Pancreas (tissue), 10 donors: ENCODE measurements at regions not wholly inside any gene's neighbourhood (a gene's known extent, or its start where the extent isn't known, plus 50 kb on each side); places are given as distances from the start of the nearest gene placed in this dataset.

Source experiments
- ATAC-seq, 4 donors: fragments of 200-7000 bp; cut with Tn5 transposase; one replicate each; pipeline versions ENCODE4 v1.8.0 to v1.9.1; 2020; ENCODE audit warnings: mild to moderate bottlenecking in 4 of 4, moderate library complexity in 4 of 4
- DNase-seq, 6 donors: peaks; one replicate each; pipeline ENCODE4 v3.0.0-alpha.2; 2020
- FAIRE-seq: peaks from 2 replicates; lab custom pipeline; 2012; peaks lifted over from hg19 to GRCh38; lab: Jason Lieb, UNC
- H3K27ac ChIP-seq, 4 donors: fragments of 200-600 bp; sonication (generic); 1 replicate in 3 of 4; 2 replicates in 1 of 4; pipeline versions ENCODE4 v1.5.0 to v1.8.0; 2020
- H3K27me3 ChIP-seq, 4 donors: fragments of 200-600 bp; one replicate each; pipeline ENCODE4 v1.8.0; 2021
- H3K36me3 ChIP-seq, 3 donors: fragments of 200-600 bp; sonication (generic) in 1 of 3; one replicate each; pipeline versions ENCODE4 v1.5.0 to v1.8.0; 2020 to 2021
- H3K4me1 ChIP-seq, 3 donors: fragments of 200-600 bp; one replicate each; pipeline ENCODE4 v1.8.0; 2021
- H3K4me3 ChIP-seq, 4 donors: fragments of 200-600 bp; sonication (generic) in 2 of 4; one replicate each; pipeline versions ENCODE4 v1.5.0 to v1.8.0; 2020 to 2021
- H3K9me3 ChIP-seq, 4 donors: fragments of 200-600 bp; one replicate each; pipeline ENCODE4 v1.8.0; 2021
- CTCF ChIP-seq, 4 donors: fragments of 200-600 bp; sonication (generic) in 3 of 4; IDR thresholded peaks; one replicate each; pipeline versions ENCODE4 v1.5.0 to v1.8.0; 2021; ENCODE audit warnings: antibody characterized with exemption in 4 of 4
- WGBS, 2 donors: extraction: QIAGEN DNeasy Blood & Tissue Kit; methylation state at CpG; one replicate each; pipeline ENCODE4 v1.1.7; 2013; 5-methylcytosine and 5-hydroxymethylcytosine counted together
- intact Hi-C, 3 donors: fragments of 100-400 bp; cut with DNase I; formaldehyde crosslinking; loops; one replicate each; pipeline versions ENCODE4 v1.11.1 to v1.14.2; 2022
- donor health status: healthy with polysubstance abuse.
- donor health status: DM: no; HTN: no; CAD: no; lungs with moderate emphysema.
- donor health status: DM: no; HTN: no; CAD: no.
- donor health status: control.
- donor health status: control.
- donor health status: Bipolar disorder and iron deficiency.
- donor health status: DM: yes; HTN: yes; CAD: no.
- donor health status: DM: no; HTN: no; CAD: no.
- donor health status: DM: no; HTN: no; CAD: no.
- donor health status: DM: yes; HTN: yes; CAD: no.

GRCh38 chr3:24907106-24907505 lies 412.5 kb upstream of the THRB start:
- no peak for ATAC-seq
- no peak for FAIRE-seq
- no peak for TF ChIP-seq CTCF (IDR thresholded peaks at IDR 0.05)
- Histone ChIP-seq H3K9me3 (no peaks in the 10 kb centered on the region), H3K4me1 (no peaks in the 10 kb centered on the region), H3K27me3 (peaks cover 0 to 3% (median 0%) of the 10 kb centered on the region in 4 donors), H3K27ac (no peak overlapping the region), H3K4me3 (no peak overlapping the region), H3K36me3 (no peaks in the 10 kb centered on the region)
- 75 to 90% methylated on average over 2 of the region's 2 CpGs for WGBS, 2 donors
- DNase-seq: no peak
- intact Hi-C loops: no loop called here

GRCh38 chr3:24911076-24911475 lies 416.4 kb upstream of the THRB start:
- ATAC-seq: no peak
- H3K4me1 ChIP-seq: no peaks in the 10 kb centered on the region
- H3K36me3 ChIP-seq: no peaks in the 10 kb centered on the region
- FAIRE-seq: no peak
- intact Hi-C loops: no loop called here
- H3K27me3 ChIP-seq: no peaks in the 10 kb centered on the region
- no peak for DNase-seq
- H3K9me3 ChIP-seq: no peaks in the 10 kb centered on the region
- TF ChIP-seq CTCF (IDR thresholded peaks at IDR 0.05): no peak
- 42 to 58% methylated on average over 3 of the region's 3 CpGs for WGBS, 2 donors
- H3K4me3 ChIP-seq: no peak overlapping the region
- no peak overlapping the region for H3K27ac ChIP-seq

GRCh38 chr3:24915639-24916038 lies 421.0 kb upstream of the THRB start:
- Histone ChIP-seq H3K9me3 (no peaks in the 10 kb centered on the region), H3K4me1 (no peaks in the 10 kb centered on the region), H3K36me3 (no peaks in the 10 kb centered on the region), H3K4me3 (no peak overlapping the region), H3K27ac (no peak overlapping the region), H3K27me3 (no peaks in the 10 kb centered on the region)
- 53 to 56% methylated on average over 2 of the region's 2 CpGs for WGBS, 2 donors
- TF ChIP-seq CTCF (IDR thresholded peaks at IDR 0.05): no peak
- ATAC-seq: no peak
- intact Hi-C loops: no loop called here
- no peak for FAIRE-seq
- no peak for DNase-seq

- DNase-seq (no peak), FAIRE-seq (no peak), ATAC-seq (no peak)
- Histone ChIP-seq H3K4me1 (no peaks in the 10 kb centered on the region), H3K4me3 (no peak overlapping the region), H3K36me3 (no peaks in the 10 kb centered on the region), H3K27me3 (no peaks in the 10 kb centered on the region), H3K27ac (no peak overlapping the region), H3K9me3 (no peaks in the 10 kb centered on the region)
- TF ChIP-seq CTCF (IDR thresholded peaks at IDR 0.05): no peak
- intact Hi-C loops: no loop called here
- 79% methylated on average over 5 of the region's 5 CpGs for WGBS, 2 donors
Measured at GRCh38 chr3:24917908-24918307, 423.3 kb upstream of the THRB start.

- H3K27ac ChIP-seq: no peak overlapping the region
Measured at GRCh38 chr3:24923570-24923969, 428.9 kb upstream of the THRB start.

More at GRCh38 chr3:24923570-24923969, 428.9 kb upstream of the THRB start:
- no peak for DNase-seq
- no peak for ATAC-seq
- no peaks in the 10 kb centered on the region for H3K27me3 ChIP-seq
- FAIRE-seq: no peak
- WGBS, 2 donors: 22 to 23% methylated on average over 2 of the region's 2 CpGs
- no peak for TF ChIP-seq CTCF (IDR thresholded peaks at IDR 0.05)
- no peaks in the 10 kb centered on the region for H3K9me3 ChIP-seq
- H3K4me1 ChIP-seq: no peaks in the 10 kb centered on the region
- intact Hi-C loops: no loop called here
- H3K36me3 ChIP-seq: no peaks in the 10 kb centered on the region
- no peak overlapping the region for H3K4me3 ChIP-seq
